ENCODE measurements at regions not wholly inside any gene's neighbourhood (a gene's known extent, or its start where the extent isn't known, plus 50 kb on each side); places are given as distances from the start of the nearest gene placed in this dataset.

DNA sequence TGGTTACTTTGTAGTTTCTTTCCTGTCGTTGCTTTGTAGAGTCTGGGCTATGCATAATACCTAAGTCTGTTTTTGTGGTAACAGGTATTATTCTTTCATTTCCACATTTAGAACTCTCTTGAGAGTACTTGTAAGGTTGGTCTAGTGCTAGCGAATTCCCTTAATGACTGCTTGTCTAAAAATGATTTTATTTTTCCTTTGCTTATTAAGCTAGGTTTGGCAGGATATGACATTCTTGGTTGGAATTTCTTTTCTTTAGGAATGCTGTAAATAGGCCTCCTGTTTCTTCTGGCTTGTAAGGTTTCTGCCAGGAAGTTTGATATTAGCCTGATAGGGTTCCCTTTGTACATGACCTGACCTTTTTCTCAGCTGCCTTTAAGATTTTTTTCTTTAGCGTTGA, 70.1 kb upstream of the SGO1 start:
- TF ChIP-seq, protein P1, sequence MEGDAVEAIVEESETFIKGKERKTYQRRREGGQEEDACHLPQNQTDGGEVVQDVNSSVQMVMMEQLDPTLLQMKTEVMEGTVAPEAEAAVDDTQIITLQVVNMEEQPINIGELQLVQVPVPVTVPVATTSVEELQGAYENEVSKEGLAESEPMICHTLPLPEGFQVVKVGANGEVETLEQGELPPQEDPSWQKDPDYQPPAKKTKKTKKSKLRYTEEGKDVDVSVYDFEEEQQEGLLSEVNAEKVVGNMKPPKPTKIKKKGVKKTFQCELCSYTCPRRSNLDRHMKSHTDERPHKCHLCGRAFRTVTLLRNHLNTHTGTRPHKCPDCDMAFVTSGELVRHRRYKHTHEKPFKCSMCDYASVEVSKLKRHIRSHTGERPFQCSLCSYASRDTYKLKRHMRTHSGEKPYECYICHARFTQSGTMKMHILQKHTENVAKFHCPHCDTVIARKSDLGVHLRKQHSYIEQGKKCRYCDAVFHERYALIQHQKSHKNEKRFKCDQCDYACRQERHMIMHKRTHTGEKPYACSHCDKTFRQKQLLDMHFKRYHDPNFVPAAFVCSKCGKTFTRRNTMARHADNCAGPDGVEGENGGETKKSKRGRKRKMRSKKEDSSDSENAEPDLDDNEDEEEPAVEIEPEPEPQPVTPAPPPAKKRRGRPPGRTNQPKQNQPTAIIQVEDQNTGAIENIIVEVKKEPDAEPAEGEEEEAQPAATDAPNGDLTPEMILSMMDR (conservative IDR thresholded peaks at IDR 0.05) = no peak
- Histone ChIP-seq H3K36me3 (ENCODE audit: control insufficient read depth, insufficient read depth, low read length) (no peaks in the 10 kb centered on the region), H3K27ac (ENCODE audit: low read depth, low read length) (no peak overlapping the region), H3K4me1 (ENCODE audit: control insufficient read depth, insufficient read depth, low read length) (no peaks in the 10 kb centered on the region), H3K27me3 (ENCODE audit: control insufficient read depth, insufficient read depth, low read length, poor library complexity, severe bottlenecking) (no peaks in the 10 kb centered on the region), H3K9ac (ENCODE audit: extremely low read depth, low read length, poor library complexity, severe bottlenecking) (no peak overlapping the region), H3K9me3 (ENCODE audit: control insufficient read depth, low read length) (no peaks in the 10 kb centered on the region), H3K4me3 (ENCODE audit: low read length) (no peak overlapping the region)
- Mint-ChIP-seq H3K4me1 (peaks cover 7% of the 10 kb centered on the region), H3K9me3 (no peaks in the 10 kb centered on the region), H3K27ac (peak overlapping the region; percentile 13), H3K27me3 (ENCODE audit: insufficient read depth) (no peaks in the 10 kb centered on the region), H3K4me3 (no peak overlapping the region), H3K36me3 (ENCODE audit: low read depth) (no peaks in the 10 kb centered on the region)
- DNase-seq = no peak
- WGBS, 2 experiments (ENCODE audit: insufficient coverage in 1 of 2, insufficient read length in 1 of 2) = 88% methylated on average over 3 of the region's 3 CpGs; no CpG with 5 or more reads in 1 of the 2 experiments

DNA sequence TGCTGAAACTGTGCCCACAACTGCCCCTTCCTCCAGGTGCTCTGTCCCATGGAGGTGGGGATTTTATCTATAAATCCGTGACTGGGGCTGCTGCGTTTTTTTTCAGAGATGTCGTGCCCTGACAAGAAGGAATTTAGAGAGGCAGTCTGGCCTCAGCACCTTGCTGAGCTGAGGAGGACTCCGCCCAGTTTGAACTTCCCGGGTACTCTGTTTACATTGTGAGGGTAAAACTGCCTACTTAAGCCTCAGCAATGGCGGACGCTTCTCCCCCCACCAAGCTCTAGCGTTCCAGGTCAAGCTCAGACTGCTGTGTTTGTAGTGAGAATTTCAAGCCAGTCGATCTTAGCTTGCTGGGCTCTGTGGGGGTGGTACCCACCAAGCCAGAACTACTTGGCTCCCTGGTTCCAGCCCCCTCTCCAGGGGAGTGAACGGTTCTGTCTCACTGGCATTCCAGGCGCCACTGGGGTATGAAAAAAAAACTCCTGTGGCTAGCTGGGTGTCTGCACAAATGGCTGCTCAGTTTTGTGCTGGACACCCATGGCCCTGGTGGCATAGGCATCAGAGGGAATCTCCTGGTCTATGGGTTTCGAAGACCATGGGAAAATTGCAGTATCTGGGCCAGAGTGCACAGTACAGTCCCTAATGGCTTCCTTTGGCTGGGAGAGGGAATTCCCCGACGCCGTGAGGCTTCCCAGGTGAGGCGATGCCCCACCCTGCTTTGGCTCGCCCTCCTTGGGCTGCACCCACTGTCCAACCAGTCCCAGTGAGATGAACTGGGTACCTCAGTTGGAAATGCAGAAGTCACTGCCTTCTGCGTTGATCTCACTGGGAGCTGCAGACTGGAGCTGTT, 68.5 kb upstream of the SGO1 start:
- H3K9ac ChIP-seq (ENCODE audit: extremely low read depth, low read length, poor library complexity, severe bottlenecking) = no peak overlapping the region
- H3K4me1 ChIP-seq (ENCODE audit: control insufficient read depth, insufficient read depth, low read length) = no peaks in the 10 kb centered on the region
- Mint-ChIP-seq H3K4me3 (no peak overlapping the region), H3K27ac (no peak overlapping the region), H3K27me3 (ENCODE audit: insufficient read depth) (no peaks in the 10 kb centered on the region), H3K36me3 (ENCODE audit: low read depth) (no peaks in the 10 kb centered on the region), H3K4me1 (peaks cover 9% of the 10 kb centered on the region), H3K9me3 (peaks cover under 1% of the 10 kb centered on the region)
- no peak overlapping the region for H3K27ac ChIP-seq (ENCODE audit: low read depth, low read length)
- no peak for DNase-seq
- WGBS, 2 experiments (ENCODE audit: insufficient coverage in 1 of 2, insufficient read length in 1 of 2) = 88 to 90% methylated on average over 10 to 18 of the region's 18 CpGs
- no peaks in the 10 kb centered on the region for H3K36me3 ChIP-seq (ENCODE audit: control insufficient read depth, insufficient read depth, low read length)
- H3K4me3 ChIP-seq (ENCODE audit: low read length) = no peak overlapping the region
- H3K27me3 ChIP-seq (ENCODE audit: control insufficient read depth, insufficient read depth, low read length, poor library complexity, severe bottlenecking) = no peaks in the 10 kb centered on the region
- TF ChIP-seq, protein P1 (conservative IDR thresholded peaks at IDR 0.05) = no peak
- H3K9me3 ChIP-seq (ENCODE audit: control insufficient read depth, low read length) = no peaks in the 10 kb centered on the region

DNA sequence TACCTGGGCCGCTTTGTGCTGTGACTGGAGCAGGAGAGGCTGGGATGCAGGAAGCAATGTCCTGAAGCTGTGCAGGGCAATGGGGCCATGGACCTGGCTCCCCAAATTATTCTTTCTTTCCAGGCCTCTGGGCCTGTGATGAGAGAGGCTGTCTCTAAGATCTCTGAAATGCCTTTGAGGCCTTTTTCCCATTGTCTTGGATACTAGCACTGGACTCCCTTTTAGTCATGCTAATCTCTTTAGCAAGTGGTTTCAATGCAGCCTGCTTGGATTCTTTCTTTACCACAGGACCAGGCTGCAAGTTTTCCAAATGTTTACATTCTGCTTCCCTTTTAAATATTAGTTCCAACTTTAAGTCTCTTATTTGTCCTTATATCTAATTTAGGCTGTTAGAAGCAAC, 64.8 kb upstream of the SGO1 start:
- Histone ChIP-seq H3K9ac (ENCODE audit: extremely low read depth, low read length, poor library complexity, severe bottlenecking) (no peak overlapping the region), H3K9me3 (ENCODE audit: control insufficient read depth, low read length) (no peaks in the 10 kb centered on the region), H3K4me3 (ENCODE audit: low read length) (no peak overlapping the region), H3K27ac (ENCODE audit: low read depth, low read length) (no peak overlapping the region), H3K4me1 (ENCODE audit: control insufficient read depth, insufficient read depth, low read length) (no peaks in the 10 kb centered on the region), H3K27me3 (ENCODE audit: control insufficient read depth, insufficient read depth, low read length, poor library complexity, severe bottlenecking) (no peaks in the 10 kb centered on the region), H3K36me3 (ENCODE audit: control insufficient read depth, insufficient read depth, low read length) (no peaks in the 10 kb centered on the region)
- H3K4me1 Mint-ChIP-seq = peaks cover 6% of the 10 kb centered on the region
- WGBS, 2 experiments (ENCODE audit: insufficient coverage in 1 of 2, insufficient read length in 1 of 2) = 90% methylated on average over 1 of the region's 1 CpG; no CpG with 5 or more reads in 1 of the 2 experiments
- H3K27me3 Mint-ChIP-seq (ENCODE audit: insufficient read depth) = no peaks in the 10 kb centered on the region
- H3K27ac Mint-ChIP-seq = no peak overlapping the region
- peaks cover 8% of the 10 kb centered on the region for H3K9me3 Mint-ChIP-seq
- no peak overlapping the region for H3K4me3 Mint-ChIP-seq
- TF ChIP-seq, protein P1 (conservative IDR thresholded peaks at IDR 0.05) = no peak
- DNase-seq = no peak
- no peaks in the 10 kb centered on the region for H3K36me3 Mint-ChIP-seq (ENCODE audit: low read depth)

Measured in endodermal cell (in vitro differentiated cells).